ENCODE measurements at regions not wholly inside any gene's neighbourhood (a gene's known extent, or its start where the extent isn't known, plus 50 kb on each side); places are given as distances from the start of the nearest gene placed in this dataset.

DNA sequence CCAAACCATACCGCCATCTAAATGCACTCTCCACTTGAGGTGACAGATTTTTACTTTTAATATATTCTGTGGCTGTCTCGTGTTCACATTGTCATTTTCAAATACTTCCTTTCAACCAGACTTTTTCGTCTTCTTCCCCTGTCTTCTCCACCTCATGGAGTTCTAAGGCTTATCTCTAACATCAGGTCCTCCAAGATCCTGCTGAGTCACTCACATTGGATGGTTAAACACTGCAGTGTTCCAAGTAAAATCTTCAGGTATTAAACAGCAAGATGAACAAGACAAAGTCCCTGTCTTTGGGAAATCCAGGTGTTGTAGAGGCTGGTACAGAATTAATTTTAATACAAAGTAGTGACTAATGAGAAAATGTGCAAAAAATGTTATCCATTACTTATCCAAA, 330.2 kb upstream of the KIF2B start:
- H3K27me3 ChIP-seq (ENCODE audit: insufficient read depth, low read depth), result no peaks in the 10 kb centered on the region
- POLR2A ChIA-PET (ENCODE audit: unreplicated experiment), result no interaction called here
- no peak overlapping the region for H3K4me3 ChIP-seq
- no peak for DNase-seq
- H3K4me1 ChIP-seq (replicated peaks; ENCODE audit: insufficient read depth), result no peaks in the 10 kb centered on the region
- H3K27ac ChIP-seq, result no peak overlapping the region
- no peaks in the 10 kb centered on the region for H3K36me3 ChIP-seq (ENCODE audit: low read depth)
- TF ChIP-seq EZH2 (IDR thresholded peaks at IDR 0.05; ENCODE audit: low read depth), result no peak
- TF ChIP-seq CTCF (conservative IDR thresholded peaks at IDR 0.05), result no peak
- H3K9me3 ChIP-seq (ENCODE audit: insufficient read depth, low read depth), result no peaks in the 10 kb centered on the region
- H3K4me2 ChIP-seq, result no peak overlapping the region
- CTCF ChIA-PET, result no interaction called here
- H3K9me2 ChIP-seq (ENCODE audit: insufficient read depth), result no peaks in the 10 kb centered on the region
- H3K79me2 ChIP-seq (ENCODE audit: low read depth), result no peaks in the 10 kb centered on the region
- intact Hi-C loops (cut with micrococcal nuclease; ENCODE audit: unreplicated experiment), result no loop called here
- no peaks in the 10 kb centered on the region for H4K20me1 ChIP-seq (ENCODE audit: insufficient read depth)
- no peaks in the 10 kb centered on the region for H3F3A ChIP-seq (ENCODE audit: insufficient read depth, low read depth)
- BruUV-seq (replicated peaks), result no TSS peak
- H2AFZ ChIP-seq, result no peak overlapping the region

GRCh38 chr17:53490447-53490968, 332.2 kb upstream of the KIF2B start:
- H3K27me3 ChIP-seq (ENCODE audit: insufficient read depth, low read depth), result no peaks in the 10 kb centered on the region
- H2AFZ ChIP-seq, result no peak overlapping the region
- intact Hi-C loops (cut with micrococcal nuclease; ENCODE audit: unreplicated experiment), result no loop called here
- H3K4me1 ChIP-seq (replicated peaks; ENCODE audit: insufficient read depth), result no peaks in the 10 kb centered on the region
- no peak for DNase-seq
- H3K27ac ChIP-seq, result no peak overlapping the region
- CTCF ChIA-PET, result no interaction called here
- no peaks in the 10 kb centered on the region for H3K36me3 ChIP-seq (ENCODE audit: low read depth)
- TF ChIP-seq CTCF (conservative IDR thresholded peaks at IDR 0.05) (no peak), EZH2 (IDR thresholded peaks at IDR 0.05; ENCODE audit: low read depth) (no peak)
- no peaks in the 10 kb centered on the region for H3F3A ChIP-seq (ENCODE audit: insufficient read depth, low read depth)
- H4K20me1 ChIP-seq (ENCODE audit: insufficient read depth), result no peaks in the 10 kb centered on the region
- H3K9me2 ChIP-seq (ENCODE audit: insufficient read depth), result no peaks in the 10 kb centered on the region
- H3K4me3 ChIP-seq, result no peak overlapping the region
- H3K4me2 ChIP-seq, result no peak overlapping the region
- H3K9me3 ChIP-seq (ENCODE audit: insufficient read depth, low read depth), result no peaks in the 10 kb centered on the region
- no TSS peak for BruUV-seq (replicated peaks)
- POLR2A ChIA-PET (ENCODE audit: unreplicated experiment), result no interaction called here
- H3K79me2 ChIP-seq (ENCODE audit: low read depth), result no peaks in the 10 kb centered on the region

GRCh38 chr17:53483704-53484103, 339.0 kb upstream of the KIF2B start:
- no TSS peak for BruUV-seq (replicated peaks)
- intact Hi-C loops (cut with micrococcal nuclease; ENCODE audit: unreplicated experiment), result no loop called here
- Histone ChIP-seq H3K4me1 (replicated peaks; ENCODE audit: insufficient read depth) (no peaks in the 10 kb centered on the region), H3K9me2 (ENCODE audit: insufficient read depth) (no peaks in the 10 kb centered on the region), H3K27ac (no peak overlapping the region), H3K4me2 (no peak overlapping the region), H3K9me3 (ENCODE audit: insufficient read depth, low read depth) (no peaks in the 10 kb centered on the region), H3K27me3 (ENCODE audit: insufficient read depth, low read depth) (no peaks in the 10 kb centered on the region), H3K79me2 (ENCODE audit: low read depth) (no peaks in the 10 kb centered on the region), H4K20me1 (ENCODE audit: insufficient read depth) (no peaks in the 10 kb centered on the region; the same call in 1 of the 2 replicates), H3K4me3 (no peak overlapping the region), H3K36me3 (ENCODE audit: low read depth) (no peaks in the 10 kb centered on the region), H3F3A (ENCODE audit: insufficient read depth, low read depth) (no peaks in the 10 kb centered on the region), H2AFZ (no peak overlapping the region)
- POLR2A ChIA-PET (ENCODE audit: unreplicated experiment), result no interaction called here
- TF ChIP-seq EZH2 (IDR thresholded peaks at IDR 0.05; ENCODE audit: low read depth), result no peak
- TF ChIP-seq CTCF (conservative IDR thresholded peaks at IDR 0.05), result no peak
- CTCF ChIA-PET, result no interaction called here
- DNase-seq, result no peak
